Panc1 (cell line): ENCODE measurements at regions not wholly inside any gene's neighbourhood (a gene's known extent, or its start where the extent isn't known, plus 50 kb on each side); places are given as distances from the start of the nearest gene placed in this dataset.

Experiments used
- ATAC-seq: fragments of 200-7000 bp; cut with Tn5 transposase; 2 replicates; pipeline ENCODE4 v1.9.1; 2020; ENCODE audit warnings: mild to moderate bottlenecking, moderate library complexity
- BruUV-seq: library from RNA; stranded (reverse); fragments of 400-500 nt; replicated peaks from 2 replicates; lab custom pipeline; 2021; lab: Mats Ljungman, UMichigan
- CTCF ChIA-PET: fragments of 300-600 bp; sonication (Branson Sonifier 250); formaldehyde crosslinking; loops from one replicate; lab custom pipeline; 2022; ENCODE audit warnings: antibody characterized with exemption; lab: Charles Lee
- POLR2A ChIA-PET: fragments of 300-600 bp; sonication (Branson Sonifier 250); formaldehyde crosslinking; loops from one replicate; lab custom pipeline; 2022; ENCODE audit warnings: antibody characterized with exemption; lab: Charles Lee
- DNase-seq: peaks from one replicate; pipeline ENCODE4 v3.0.0-alpha.2; 2010; ENCODE audit warnings: low read depth, low spot score
- H3K27ac ChIP-seq: 2 replicates; pipeline ENCODE4 v1.5.1; 2011; ENCODE audit warnings: mild to moderate bottlenecking, low read length, inconsistent platforms
- H3K27me3 ChIP-seq: fragments of 200-500 bp; sonication (Bioruptor generic); 2 replicates; pipeline ENCODE4 v1.6.0; 2014; ENCODE audit warnings: low read length, inconsistent platforms; ENCODE audit not compliant: control insufficient read depth, insufficient read depth
- H3K36me3 ChIP-seq: fragments of 200-500 bp; sonication (Bioruptor generic); 2 replicates; pipeline ENCODE4 v1.5.1; 2014; ENCODE audit warnings: inconsistent platforms, mild to moderate bottlenecking, low read length, moderate library complexity; ENCODE audit not compliant: control insufficient read depth, insufficient read depth
- H3K4me1 ChIP-seq: 2 replicates; pipeline ENCODE4 v1.5.1; 2011; ENCODE audit warnings: inconsistent platforms, mild to moderate bottlenecking, low read length, moderate library complexity; ENCODE audit not compliant: control insufficient read depth, insufficient read depth
- H3K4me3 ChIP-seq, 2 experiments: 2 replicates each; pipeline ENCODE4 v1.5.1; 2011 to 2012; ENCODE audit warnings: low read depth in 2 of 2, low read length in 2 of 2, mild to moderate bottlenecking in 2 of 2, inconsistent platforms in 1 of 2, moderate library complexity in 1 of 2
- H3K9me3 ChIP-seq: fragments of 200-500 bp; sonication (Bioruptor generic); 2 replicates; pipeline ENCODE4 v1.5.1; 2014; ENCODE audit warnings: low read depth, mild to moderate bottlenecking, inconsistent platforms, low read length, moderate library complexity; ENCODE audit not compliant: control insufficient read depth, insufficient read depth
- POLR2AphosphoS5 ChIP-seq: IDR thresholded peaks from 2 replicates; pipeline ENCODE4 v1.6.1; 2012; ENCODE audit warnings: mild to moderate bottlenecking, low read depth, low read length, moderate library complexity
- SIN3A ChIP-seq: IDR thresholded peaks from 2 replicates; pipeline ENCODE4 v1.6.1; 2012; ENCODE audit warnings: low read depth, mild to moderate bottlenecking, low read length, moderate library complexity, borderline replicate concordance; ENCODE audit not compliant: insufficient read depth
- TCF7L2 ChIP-seq: IDR thresholded peaks from 2 replicates; pipeline ENCODE4 v1.6.1; 2011; ENCODE audit warnings: mild to moderate bottlenecking, low read depth, low read length, inconsistent platforms
- in situ Hi-C: cut with HindIII; loops from 2 replicates; pipeline ENCODE4 v1.10.0; 2016; ENCODE audit warnings: low sequenced_read_pairs, low pct_unique_long_range_greater_than_20kb
- intact Hi-C: fragments of 100-400 bp; cut with micrococcal nuclease; formaldehyde crosslinking; loops from one replicate; pipeline ENCODE4 v1.10.0; 2022; ENCODE audit not compliant: unreplicated experiment
- TF ChIP-seq, protein P1 (sequence below), 2 experiments: IDR thresholded peaks; 2 replicates each; pipeline ENCODE4 v1.6.1; 2011 to 2012; ENCODE audit warnings: low read depth in 2 of 2, control low read depth in 1 of 2, low read length in 1 of 2, mild to moderate bottlenecking in 1 of 2, moderate library complexity in 1 of 2; ENCODE audit not compliant: insufficient read depth in 1 of 2
- TF ChIP-seq, protein P2 (sequence below): fragments of 450-650 bp; IDR thresholded peaks from 2 replicates; pipeline ENCODE4 v1.5.1; 2017; ENCODE audit warnings: mild to moderate bottlenecking

DNA sequence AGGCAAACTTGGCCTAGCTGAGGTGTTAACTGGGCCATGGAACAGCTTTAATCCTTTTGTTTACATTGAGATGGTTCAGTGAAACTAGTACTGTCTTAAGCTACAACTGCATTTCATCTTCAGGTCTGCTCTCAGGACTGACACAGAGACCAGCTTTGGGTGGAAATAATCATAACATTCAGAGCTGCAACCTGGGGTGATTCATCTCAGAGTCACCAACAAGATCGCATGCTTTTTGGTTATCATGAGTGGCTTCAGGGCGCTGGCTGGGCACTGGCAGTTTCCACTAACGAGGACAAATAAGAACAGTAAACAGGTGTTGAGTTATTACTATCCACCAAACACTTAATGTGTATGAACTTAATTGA is 60.9 kb upstream of the PAX6 start:
- Histone ChIP-seq H3K4me3 (no peak overlapping the region), H3K27ac (no peak overlapping the region), H3K9me3 (no peaks in the 10 kb centered on the region), H3K27me3 (peaks cover 2% of the 10 kb centered on the region; the same call in 1 of the 2 replicates), H3K4me1 (peaks cover 9% of the 10 kb centered on the region; the same call in 1 of the 2 replicates), H3K36me3 (no peaks in the 10 kb centered on the region)
- ATAC-seq = no peak
- DNase-seq = no peak
- TF ChIP-seq POLR2AphosphoS5 (no peak), TCF7L2 (no peak), SIN3A (no peak)
- TF ChIP-seq, protein P1, sequence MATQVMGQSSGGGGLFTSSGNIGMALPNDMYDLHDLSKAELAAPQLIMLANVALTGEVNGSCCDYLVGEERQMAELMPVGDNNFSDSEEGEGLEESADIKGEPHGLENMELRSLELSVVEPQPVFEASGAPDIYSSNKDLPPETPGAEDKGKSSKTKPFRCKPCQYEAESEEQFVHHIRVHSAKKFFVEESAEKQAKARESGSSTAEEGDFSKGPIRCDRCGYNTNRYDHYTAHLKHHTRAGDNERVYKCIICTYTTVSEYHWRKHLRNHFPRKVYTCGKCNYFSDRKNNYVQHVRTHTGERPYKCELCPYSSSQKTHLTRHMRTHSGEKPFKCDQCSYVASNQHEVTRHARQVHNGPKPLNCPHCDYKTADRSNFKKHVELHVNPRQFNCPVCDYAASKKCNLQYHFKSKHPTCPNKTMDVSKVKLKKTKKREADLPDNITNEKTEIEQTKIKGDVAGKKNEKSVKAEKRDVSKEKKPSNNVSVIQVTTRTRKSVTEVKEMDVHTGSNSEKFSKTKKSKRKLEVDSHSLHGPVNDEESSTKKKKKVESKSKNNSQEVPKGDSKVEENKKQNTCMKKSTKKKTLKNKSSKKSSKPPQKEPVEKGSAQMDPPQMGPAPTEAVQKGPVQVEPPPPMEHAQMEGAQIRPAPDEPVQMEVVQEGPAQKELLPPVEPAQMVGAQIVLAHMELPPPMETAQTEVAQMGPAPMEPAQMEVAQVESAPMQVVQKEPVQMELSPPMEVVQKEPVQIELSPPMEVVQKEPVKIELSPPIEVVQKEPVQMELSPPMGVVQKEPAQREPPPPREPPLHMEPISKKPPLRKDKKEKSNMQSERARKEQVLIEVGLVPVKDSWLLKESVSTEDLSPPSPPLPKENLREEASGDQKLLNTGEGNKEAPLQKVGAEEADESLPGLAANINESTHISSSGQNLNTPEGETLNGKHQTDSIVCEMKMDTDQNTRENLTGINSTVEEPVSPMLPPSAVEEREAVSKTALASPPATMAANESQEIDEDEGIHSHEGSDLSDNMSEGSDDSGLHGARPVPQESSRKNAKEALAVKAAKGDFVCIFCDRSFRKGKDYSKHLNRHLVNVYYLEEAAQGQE (IDR thresholded peaks at IDR 0.05; ENCODE audit: insufficient read depth in 1 of 2, low read depth in 2 of 2, low read length in 1 of 2) = no peak
- TF ChIP-seq, protein P2, sequence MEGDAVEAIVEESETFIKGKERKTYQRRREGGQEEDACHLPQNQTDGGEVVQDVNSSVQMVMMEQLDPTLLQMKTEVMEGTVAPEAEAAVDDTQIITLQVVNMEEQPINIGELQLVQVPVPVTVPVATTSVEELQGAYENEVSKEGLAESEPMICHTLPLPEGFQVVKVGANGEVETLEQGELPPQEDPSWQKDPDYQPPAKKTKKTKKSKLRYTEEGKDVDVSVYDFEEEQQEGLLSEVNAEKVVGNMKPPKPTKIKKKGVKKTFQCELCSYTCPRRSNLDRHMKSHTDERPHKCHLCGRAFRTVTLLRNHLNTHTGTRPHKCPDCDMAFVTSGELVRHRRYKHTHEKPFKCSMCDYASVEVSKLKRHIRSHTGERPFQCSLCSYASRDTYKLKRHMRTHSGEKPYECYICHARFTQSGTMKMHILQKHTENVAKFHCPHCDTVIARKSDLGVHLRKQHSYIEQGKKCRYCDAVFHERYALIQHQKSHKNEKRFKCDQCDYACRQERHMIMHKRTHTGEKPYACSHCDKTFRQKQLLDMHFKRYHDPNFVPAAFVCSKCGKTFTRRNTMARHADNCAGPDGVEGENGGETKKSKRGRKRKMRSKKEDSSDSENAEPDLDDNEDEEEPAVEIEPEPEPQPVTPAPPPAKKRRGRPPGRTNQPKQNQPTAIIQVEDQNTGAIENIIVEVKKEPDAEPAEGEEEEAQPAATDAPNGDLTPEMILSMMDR = no peak
- in situ Hi-C loops = no loop called here
- ChIA-PET POLR2A (no interaction called here), CTCF (no interaction called here)
- BruUV-seq = no TSS peak
- intact Hi-C loops = loop anchor here (5.0 kb wide), 1 partner anchor 385 kb away; no protein-coding TSS in a partner anchor

DNA sequence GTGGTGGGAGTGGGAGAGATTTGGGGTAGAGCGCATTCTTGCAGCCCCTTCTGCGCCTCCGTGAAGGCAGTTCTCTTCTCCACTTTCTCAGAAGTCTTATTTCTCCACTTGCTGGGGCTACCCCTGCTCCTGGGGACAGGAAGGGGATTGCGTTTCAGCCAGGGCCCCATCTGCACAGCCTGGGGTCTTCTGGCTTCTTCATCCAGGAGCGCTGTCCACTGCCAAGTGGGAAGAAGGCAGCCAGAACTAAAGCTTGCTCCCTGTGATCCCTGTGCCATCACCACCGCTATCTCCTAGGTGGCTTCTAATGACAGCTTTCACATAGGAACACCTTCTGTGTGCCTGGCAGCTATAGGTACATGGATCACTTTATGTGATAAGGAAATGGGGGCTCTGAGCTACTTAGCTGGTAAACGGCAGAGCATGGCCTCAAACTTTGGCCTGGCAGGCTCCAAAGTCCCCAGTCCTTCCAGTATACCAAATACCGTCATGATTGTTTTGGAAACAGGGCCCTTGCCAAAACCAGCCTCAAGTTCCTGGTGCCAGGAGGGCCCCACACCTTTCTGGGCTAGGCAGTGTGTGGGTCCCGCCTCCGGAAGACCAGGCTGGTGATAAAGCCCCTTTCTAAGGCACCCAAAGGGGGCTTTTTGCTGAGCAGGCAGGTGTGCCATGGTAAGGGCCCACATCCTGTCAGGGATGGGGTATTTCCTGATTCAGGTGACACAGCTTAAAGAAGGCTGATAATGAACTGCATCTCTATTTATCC is 60.4 kb upstream of the PAX6 start:
- Histone ChIP-seq H3K27me3 (0 out of 2 replicates have a peak, but pooled peaks cover 2% of the 10 kb centered on the region), H3K9me3 (no peaks in the 10 kb centered on the region), H3K27ac (no peak overlapping the region), H3K4me3 (no peak overlapping the region), H3K4me1 (peaks cover 9% of the 10 kb centered on the region; the same call in 1 of the 2 replicates), H3K36me3 (no peaks in the 10 kb centered on the region)
- intact Hi-C loops = loop anchor here (1.0 to 5.0 kb wide), 4 partner anchors 231 to 635 kb away; no protein-coding TSS in a partner anchor
- in situ Hi-C loops = no loop called here
- ChIA-PET POLR2A (no interaction called here), CTCF (interaction anchor here (2.5 kb wide), 1 partner anchor 230 kb away, joined by 8 read pairs; no protein-coding TSS in a partner anchor)
- ATAC-seq = no peak
- no TSS peak for BruUV-seq
- TF ChIP-seq, protein P2 = peak; percentile 19
- TF ChIP-seq TCF7L2 = no peak
- DNase-seq = no peak
